Renal pelvis (tissue), 1 donor: ENCODE measurements at regions not wholly inside any gene's neighbourhood (a gene's known extent, or its start where the extent isn't known, plus 50 kb on each side); places are given as distances from the start of the nearest gene placed in this dataset.

ENCODE experiments used
- DNase-seq: peaks from one replicate; pipeline ENCODE4 v3.0.0-alpha.2; 2013

DNA sequence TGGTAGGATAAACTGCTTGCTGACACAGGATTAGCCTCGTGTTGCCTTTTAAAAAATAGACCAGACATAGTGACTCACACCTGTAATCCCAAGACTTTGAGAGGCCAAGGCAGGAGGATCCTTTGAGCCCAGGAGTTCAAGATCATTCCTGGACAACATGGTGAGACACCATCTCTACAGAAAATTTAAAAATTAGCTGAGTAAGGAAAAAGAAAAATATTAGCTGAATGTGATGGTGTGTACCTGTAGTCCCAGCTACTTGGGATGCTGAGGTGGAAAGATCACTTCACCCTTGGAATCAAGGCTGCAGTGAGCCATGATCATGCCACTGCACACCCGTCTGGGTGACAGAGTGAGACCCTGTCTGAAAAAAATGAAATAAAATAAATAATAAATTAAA lies 82.0 kb downstream of the ETS2 start:
- DNase-seq, result no peak

DNA sequence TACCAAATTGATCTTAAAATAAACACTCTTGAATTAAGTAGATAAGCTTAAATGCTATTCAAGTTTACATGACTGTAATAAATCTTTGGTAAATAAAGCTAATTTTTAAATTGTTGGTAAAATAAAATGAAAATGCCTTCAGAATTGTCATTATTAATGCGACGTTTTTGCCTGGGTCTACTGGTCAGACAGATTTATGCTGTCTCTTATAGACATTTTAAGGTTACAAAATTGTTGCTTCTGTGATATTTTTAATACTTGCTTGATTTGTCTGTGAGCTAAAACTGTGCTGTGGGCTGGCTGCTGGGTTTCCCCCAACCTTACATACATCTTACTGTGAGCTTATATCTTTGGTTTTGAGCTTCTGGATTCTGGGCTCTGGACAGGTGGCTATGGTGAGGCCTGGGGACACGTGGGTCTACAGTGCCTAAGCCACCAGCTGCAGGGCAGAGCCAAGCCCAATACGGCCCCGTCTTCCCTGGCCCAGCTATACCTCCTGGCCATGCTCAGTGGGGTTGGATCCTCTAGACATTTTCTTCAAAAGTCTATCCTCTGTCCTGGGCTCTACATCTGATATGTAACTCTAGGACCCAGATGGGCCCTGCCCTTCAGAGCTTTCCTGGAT lies 81.4 kb downstream of the ETS2 start:
- DNase-seq, result no peak

DNA sequence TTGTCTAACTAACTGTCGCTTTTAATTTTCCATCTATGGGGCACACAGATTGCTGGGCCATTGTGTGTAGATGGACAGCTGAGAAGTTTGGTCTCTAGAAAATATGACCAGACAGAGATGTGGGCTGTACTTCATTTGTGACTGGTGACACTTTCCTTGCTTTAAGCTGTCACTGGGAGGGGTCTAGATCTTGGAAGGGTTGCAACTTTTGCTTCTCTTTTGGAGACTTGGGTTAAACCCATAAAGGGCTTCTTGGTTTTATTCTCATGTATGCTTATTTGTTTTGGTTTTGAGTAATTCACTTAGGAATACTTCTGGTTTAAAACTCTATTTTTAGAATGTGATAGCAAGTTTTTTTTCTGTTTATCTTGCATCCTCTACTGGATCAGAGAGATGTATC lies 80.2 kb downstream of the ETS2 start:
- DNase-seq, result no peak

DNA sequence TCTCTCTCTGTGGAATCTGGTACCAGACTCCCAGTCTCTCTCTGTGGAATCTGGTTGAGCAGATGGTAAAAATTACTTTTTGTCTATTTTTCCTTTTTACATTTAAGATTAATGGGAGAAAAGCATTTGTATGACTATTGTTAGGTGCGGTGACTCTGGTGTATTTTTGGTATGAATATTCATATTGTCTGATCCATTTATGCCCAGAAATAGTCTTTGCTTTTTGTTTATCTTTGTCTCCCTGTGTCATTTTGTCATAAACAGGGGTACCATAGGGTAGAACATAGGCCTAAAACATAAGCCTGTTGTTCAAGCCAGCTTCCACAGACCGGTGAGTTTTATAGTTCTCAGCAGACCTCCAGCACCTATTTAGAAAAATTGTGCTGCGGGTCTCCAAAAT lies 78.7 kb downstream of the ETS2 start:
- no peak for DNase-seq

DNA sequence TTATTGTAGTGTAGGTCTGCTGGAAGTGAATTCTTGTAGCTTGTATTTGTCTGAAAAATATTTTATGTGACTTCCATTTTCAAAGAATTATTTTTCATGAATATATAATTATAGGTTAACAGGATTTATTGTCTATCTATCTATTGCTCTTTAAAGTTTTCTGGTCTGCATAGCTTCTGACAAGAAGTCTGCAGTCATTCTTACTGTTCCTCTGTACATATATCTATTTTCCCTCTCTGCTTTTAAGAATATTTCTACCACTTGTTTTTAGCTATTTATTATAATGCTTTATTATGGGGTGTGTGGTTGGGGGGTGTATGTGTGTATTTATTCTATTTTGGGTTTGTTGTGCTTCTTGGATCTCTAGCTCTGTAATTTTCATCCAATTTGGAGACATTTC lies 77.4 kb downstream of the ETS2 start:
- DNase-seq, result no peak

DNA sequence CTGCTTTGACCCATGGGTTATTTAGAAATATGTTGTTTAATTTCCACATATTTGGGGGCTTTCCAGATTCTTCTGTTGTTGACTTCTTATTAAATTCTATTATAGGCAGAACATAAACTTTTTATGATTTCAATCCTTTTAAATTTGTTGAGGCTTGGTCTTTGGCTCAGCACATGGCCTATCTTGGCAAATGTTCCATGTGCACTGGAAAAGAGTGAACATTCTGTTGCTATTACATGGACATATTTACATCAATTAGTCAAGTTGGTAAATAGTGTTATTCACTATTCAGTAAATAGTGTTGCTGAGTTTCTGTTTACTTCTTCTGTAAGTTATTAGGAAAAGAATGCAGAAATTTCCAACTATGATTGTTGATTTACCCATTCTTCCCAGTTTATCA lies 75.4 kb downstream of the ETS2 start:
- no peak for DNase-seq

DNA sequence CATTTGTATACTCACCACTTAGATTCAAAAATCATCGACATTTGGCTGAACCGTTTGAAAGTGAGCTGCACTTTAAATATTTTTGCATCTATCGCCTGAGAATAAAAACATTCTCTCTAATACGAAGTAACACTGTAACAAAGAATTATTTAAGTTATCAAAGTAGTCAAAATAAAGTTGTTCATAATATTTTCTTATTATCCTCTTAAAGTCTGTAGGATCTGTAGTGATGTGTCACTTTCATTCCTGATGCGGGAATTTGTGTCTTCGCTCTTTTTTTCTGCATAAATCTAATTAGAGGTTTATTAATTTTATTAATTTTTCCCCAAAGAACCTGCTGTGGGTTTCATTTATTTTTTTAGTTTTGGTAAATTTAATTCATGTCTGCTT lies 74.8 kb downstream of the ETS2 start:
- no peak for DNase-seq

DNA sequence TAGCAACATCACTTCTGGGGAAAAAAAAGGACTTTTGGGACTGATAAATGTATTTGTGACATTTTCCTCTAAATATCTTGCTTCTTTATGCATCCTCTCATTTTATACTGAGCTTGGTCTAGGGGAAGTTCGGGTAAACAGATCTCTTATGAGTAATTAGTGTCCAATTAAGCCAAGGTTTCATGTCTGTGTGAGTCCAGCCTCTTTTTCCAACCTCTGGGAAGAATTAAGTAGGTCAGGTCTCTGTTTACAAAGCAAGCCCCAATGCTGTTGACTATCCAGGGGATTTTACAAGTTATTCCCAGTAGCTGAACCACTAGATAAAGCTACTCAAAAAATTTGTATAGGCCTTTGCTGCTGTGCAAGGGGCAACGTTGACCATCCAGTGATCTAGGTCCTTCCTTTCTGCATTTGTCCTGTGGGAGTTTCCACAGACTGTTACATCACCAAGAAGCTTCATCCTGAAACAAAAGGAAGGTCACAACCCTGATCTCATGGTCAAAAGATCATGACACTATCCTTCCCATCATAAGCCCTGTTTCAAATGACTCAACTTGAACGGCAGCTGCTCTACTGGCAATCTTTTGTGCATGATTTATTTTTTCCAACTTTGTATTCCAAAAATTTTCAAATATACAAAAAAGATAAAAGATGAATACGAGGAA lies 74.3 kb downstream of the ETS2 start:
- no peak for DNase-seq

DNA sequence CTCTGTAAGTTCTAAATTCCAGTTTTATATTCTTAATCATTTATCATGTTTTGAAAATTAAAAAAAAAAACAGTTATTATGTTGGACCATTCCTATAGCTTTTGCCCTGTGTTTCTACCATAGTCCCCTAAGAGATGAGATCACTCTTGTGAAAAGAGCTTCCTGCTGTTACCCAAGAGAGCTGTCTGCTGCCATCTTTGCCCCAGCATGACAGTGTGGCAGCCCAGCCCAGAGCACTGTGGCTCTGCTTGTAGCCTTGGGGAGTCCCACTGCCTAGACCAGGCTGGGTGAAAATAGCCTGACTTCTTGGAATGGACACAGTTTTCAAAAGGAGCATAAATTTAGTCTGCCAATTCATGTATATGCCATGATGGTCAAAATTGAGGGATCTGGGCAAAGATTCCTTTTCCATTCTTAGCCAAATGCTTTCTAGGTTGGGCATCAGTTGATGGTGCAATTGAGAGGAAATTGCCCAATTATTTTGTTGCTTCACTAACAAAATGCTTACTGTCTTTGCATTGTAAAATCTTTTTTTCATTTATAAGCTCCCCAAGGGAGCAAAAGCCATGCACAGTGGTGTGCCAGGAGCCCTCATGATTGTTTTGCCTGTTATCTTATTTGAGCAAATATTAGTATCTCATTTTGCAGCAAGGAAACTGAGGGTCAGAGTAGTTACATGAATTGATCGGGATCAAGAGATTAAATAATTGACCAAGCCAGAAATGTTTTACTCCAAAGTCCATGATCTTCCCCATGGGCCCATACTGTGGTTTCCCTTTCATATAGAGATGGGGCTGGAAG lies 72.8 kb downstream of the ETS2 start:
- no peak for DNase-seq

DNA sequence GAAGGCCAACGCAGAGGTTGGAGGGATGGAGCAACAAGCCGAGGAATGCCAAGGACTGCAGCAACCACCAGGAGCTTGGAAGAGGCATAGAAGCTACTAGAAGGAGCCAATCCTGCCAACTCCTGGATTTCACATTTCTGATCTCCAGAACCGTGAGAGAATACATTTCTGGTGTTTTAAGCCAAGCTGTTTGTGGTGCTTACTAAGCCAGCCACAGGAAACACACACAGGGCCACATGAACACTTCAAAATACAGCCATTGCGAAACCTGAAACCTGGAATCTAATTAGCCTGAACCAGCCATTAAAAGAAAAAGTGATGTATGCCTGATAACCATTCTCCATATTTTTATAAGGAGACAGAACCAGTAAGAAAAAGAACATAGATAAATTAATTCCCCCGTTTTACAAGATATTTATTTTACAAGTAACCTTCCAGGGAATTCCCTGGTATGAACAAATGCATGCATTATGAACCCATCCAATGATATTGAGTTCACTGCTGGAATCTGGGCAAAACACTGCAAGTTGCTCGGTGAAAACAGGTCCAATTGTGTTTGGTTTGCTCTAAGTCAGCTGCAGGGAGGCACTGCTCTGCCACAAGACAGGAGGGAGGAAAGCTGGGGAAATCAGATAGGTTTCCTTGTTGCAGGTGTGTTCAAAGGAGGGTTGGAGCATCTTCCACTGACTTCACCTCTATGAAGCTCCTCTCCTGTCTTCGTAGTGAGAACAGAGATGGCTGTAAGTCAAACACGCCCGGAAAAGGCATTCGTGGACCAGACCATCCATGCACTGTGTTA lies 70.2 kb downstream of the ETS2 start:
- no peak for DNase-seq
